ENCODE measurements at regions not wholly inside any gene's neighbourhood (a gene's known extent, or its start where the extent isn't known, plus 50 kb on each side); places are given as distances from the start of the nearest gene placed in this dataset.

GRCh38 chr14:61898568-61898967 lies 136.3 kb downstream of the SNAPC1 start:
- Histone ChIP-seq H2BK120ac (ENCODE audit: low read depth, low read length) (no peak overlapping the region), H4K8ac (ENCODE audit: low read length) (no peak overlapping the region), H2BK12ac (ENCODE audit: low read length in 2 of 2) (no peak overlapping the region), H3K27me3 (ENCODE audit: control insufficient read depth in 1 of 2, insufficient read depth in 1 of 2, low read length in 2 of 2) (peaks cover 5 to 11% of the 10 kb centered on the region in 2 experiments), H3K36me3 (ENCODE audit: control insufficient read depth in 1 of 2, insufficient read depth in 2 of 2, low read depth in 1 of 2, low read length in 2 of 2) (no peaks in the 10 kb centered on the region), H3K14ac (ENCODE audit: low read length in 2 of 2) (no peak overlapping the region), H3K18ac (ENCODE audit: low read depth in 1 of 2, low read length in 2 of 2) (no peak overlapping the region), H2AFZ (ENCODE audit: low read depth, low read length) (no peak overlapping the region), H3K9ac (ENCODE audit: low read length) (no peak overlapping the region), H3K4me2 (ENCODE audit: low read length, poor library complexity, severe bottlenecking) (no peak overlapping the region), H3K4me1 (ENCODE audit: control insufficient read depth, insufficient read depth, low read depth, low read length) (no peaks in the 10 kb centered on the region), H2BK5ac (ENCODE audit: low read depth, low read length, poor library complexity, severe bottlenecking) (no peak overlapping the region), H3K4me3 (ENCODE audit: insufficient read depth in 1 of 2, low read depth in 1 of 2, low read length in 2 of 2) (no peak overlapping the region), H2AK5ac (ENCODE audit: low read length, severe bottlenecking) (no peak overlapping the region), H4K91ac (ENCODE audit: low read length) (no peak overlapping the region), H3K27ac (ENCODE audit: low read length, poor library complexity, severe bottlenecking) (no peak overlapping the region), H3K9me3 (ENCODE audit: control insufficient read depth, low read length) (no peaks in the 10 kb centered on the region), H3K23ac (ENCODE audit: low read length in 2 of 2) (no peak overlapping the region), H3K4ac (ENCODE audit: low read depth in 1 of 2, low read length in 2 of 2) (no peak overlapping the region), H2BK15ac (ENCODE audit: low read depth, poor library complexity, severe bottlenecking) (no peak overlapping the region), H3K79me1 (replicated peaks; ENCODE audit: low read length, poor library complexity, severe bottlenecking) (no peaks in the 10 kb centered on the region)
- no peak for DNase-seq
- WGBS = 64% methylated on average over 6 of the region's 6 CpGs

DNA sequence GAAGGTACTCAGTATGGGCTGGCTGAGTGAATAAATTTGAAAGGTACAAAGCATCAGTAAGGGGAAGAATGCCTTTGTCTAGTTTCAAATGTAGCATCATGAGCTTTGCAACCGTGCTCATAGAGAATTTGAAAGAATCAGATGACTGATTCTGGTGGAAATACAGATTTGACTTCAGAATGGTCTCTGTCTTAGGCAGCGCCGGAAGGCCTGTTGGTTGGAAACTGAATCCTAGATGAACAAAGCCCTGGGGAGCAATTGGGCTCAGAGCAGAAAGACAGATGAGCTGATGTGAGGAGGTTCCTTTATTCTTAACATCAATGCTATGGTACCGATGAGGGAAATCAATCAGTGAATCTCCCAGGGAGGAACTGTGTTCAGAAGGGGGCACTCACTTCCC lies 137.3 kb downstream of the SNAPC1 start:
- Histone ChIP-seq H3K9ac (ENCODE audit: low read length) (no peak overlapping the region), H3K4me3 (ENCODE audit: insufficient read depth in 1 of 2, low read depth in 1 of 2, low read length in 2 of 2) (no peak overlapping the region), H3K23ac (ENCODE audit: low read length in 2 of 2) (no peak overlapping the region), H2BK12ac (ENCODE audit: low read length in 2 of 2) (no peak overlapping the region), H4K8ac (ENCODE audit: low read length) (no peak overlapping the region), H3K27ac (ENCODE audit: low read length, poor library complexity, severe bottlenecking) (no peak overlapping the region), H3K14ac (ENCODE audit: low read length in 2 of 2) (no peak overlapping the region), H3K36me3 (ENCODE audit: control insufficient read depth in 1 of 2, insufficient read depth in 2 of 2, low read depth in 1 of 2, low read length in 2 of 2) (no peaks in the 10 kb centered on the region), H3K4me2 (ENCODE audit: low read length, poor library complexity, severe bottlenecking) (no peak overlapping the region), H2BK5ac (ENCODE audit: low read depth, low read length, poor library complexity, severe bottlenecking) (no peak overlapping the region), H3K4me1 (ENCODE audit: control insufficient read depth, insufficient read depth, low read depth, low read length) (no peaks in the 10 kb centered on the region), H3K18ac (ENCODE audit: low read depth in 1 of 2, low read length in 2 of 2) (no peak overlapping the region), H3K9me3 (ENCODE audit: control insufficient read depth, low read length) (no peaks in the 10 kb centered on the region), H3K27me3 (ENCODE audit: control insufficient read depth in 1 of 2, insufficient read depth in 1 of 2, low read length in 2 of 2) (peaks cover 5 to 11% of the 10 kb centered on the region in 2 experiments), H2BK15ac (ENCODE audit: low read depth, poor library complexity, severe bottlenecking) (no peak overlapping the region), H4K91ac (ENCODE audit: low read length) (no peak overlapping the region), H2AK5ac (ENCODE audit: low read length, severe bottlenecking) (no peak overlapping the region), H3K4ac (ENCODE audit: low read depth in 1 of 2, low read length in 2 of 2) (no peak overlapping the region), H2BK120ac (ENCODE audit: low read depth, low read length) (no peak overlapping the region), H2AFZ (ENCODE audit: low read depth, low read length) (no peak overlapping the region), H3K79me1 (replicated peaks; ENCODE audit: low read length, poor library complexity, severe bottlenecking) (no peaks in the 10 kb centered on the region)
- no peak for DNase-seq
- WGBS = 87% methylated on average over 4 of the region's 4 CpGs

- H3K23ac ChIP-seq (ENCODE audit: low read length in 2 of 2) = no peak overlapping the region
- no peak overlapping the region for H4K91ac ChIP-seq (ENCODE audit: low read length)
- H3K79me1 ChIP-seq (replicated peaks; ENCODE audit: low read length, poor library complexity, severe bottlenecking) = no peaks in the 10 kb centered on the region
- H3K14ac ChIP-seq (ENCODE audit: low read length in 2 of 2) = no peak overlapping the region
- H3K9ac ChIP-seq (ENCODE audit: low read length) = no peak overlapping the region
- no peak overlapping the region for H2BK12ac ChIP-seq (ENCODE audit: low read length in 2 of 2)
- no peaks in the 10 kb centered on the region for H3K4me1 ChIP-seq (ENCODE audit: control insufficient read depth, insufficient read depth, low read depth, low read length)
- no peak overlapping the region for H2BK5ac ChIP-seq (ENCODE audit: low read depth, low read length, poor library complexity, severe bottlenecking)
- no peak overlapping the region for H2AFZ ChIP-seq (ENCODE audit: low read depth, low read length)
- H4K8ac ChIP-seq (ENCODE audit: low read length) = no peak overlapping the region
- DNase-seq = no peak
- H3K4me2 ChIP-seq (ENCODE audit: low read length, poor library complexity, severe bottlenecking) = no peak overlapping the region
- 91% methylated on average over 2 of the region's 2 CpGs for WGBS
- no peak overlapping the region for H2AK5ac ChIP-seq (ENCODE audit: low read length, severe bottlenecking)
- H2BK15ac ChIP-seq (ENCODE audit: low read depth, poor library complexity, severe bottlenecking) = no peak overlapping the region
- no peak overlapping the region for H3K27ac ChIP-seq (ENCODE audit: low read length, poor library complexity, severe bottlenecking)
- no peak overlapping the region for H3K4me3 ChIP-seq (ENCODE audit: insufficient read depth in 1 of 2, low read depth in 1 of 2, low read length in 2 of 2)
- peaks cover 0 to 8% of the 10 kb centered on the region in 2 experiments for H3K27me3 ChIP-seq (ENCODE audit: control insufficient read depth in 1 of 2, insufficient read depth in 1 of 2, low read length in 2 of 2)
- no peaks in the 10 kb centered on the region for H3K9me3 ChIP-seq (ENCODE audit: control insufficient read depth, low read length)
- no peak overlapping the region for H3K18ac ChIP-seq (ENCODE audit: low read depth in 1 of 2, low read length in 2 of 2)
- no peak overlapping the region for H3K4ac ChIP-seq (ENCODE audit: low read depth in 1 of 2, low read length in 2 of 2)
- no peak overlapping the region for H2BK120ac ChIP-seq (ENCODE audit: low read depth, low read length)
- no peaks in the 10 kb centered on the region for H3K36me3 ChIP-seq (ENCODE audit: control insufficient read depth in 1 of 2, insufficient read depth in 2 of 2, low read depth in 1 of 2, low read length in 2 of 2)
Observed at GRCh38 chr14:61904946-61905345, 142.7 kb downstream of the SNAPC1 start.

GRCh38 chr14:61911574-61911973 lies 149.4 kb downstream of the SNAPC1 start:
- WGBS = 51% methylated on average over 3 of the region's 4 CpGs
- no peak overlapping the region for H3K23ac ChIP-seq (ENCODE audit: low read length in 2 of 2)
- no peak overlapping the region for H4K91ac ChIP-seq (ENCODE audit: low read length)
- H2BK12ac ChIP-seq (ENCODE audit: low read length in 2 of 2) = no peak overlapping the region
- H3K27ac ChIP-seq (ENCODE audit: low read length, poor library complexity, severe bottlenecking) = no peak overlapping the region
- no peak overlapping the region for H2AK5ac ChIP-seq (ENCODE audit: low read length, severe bottlenecking)
- no peak overlapping the region for H2BK5ac ChIP-seq (ENCODE audit: low read depth, low read length, poor library complexity, severe bottlenecking)
- no peaks in the 10 kb centered on the region for H3K79me1 ChIP-seq (replicated peaks; ENCODE audit: low read length, poor library complexity, severe bottlenecking)
- H2BK15ac ChIP-seq (ENCODE audit: low read depth, poor library complexity, severe bottlenecking) = no peak overlapping the region
- H3K4me2 ChIP-seq (ENCODE audit: low read length, poor library complexity, severe bottlenecking) = no peak overlapping the region
- DNase-seq = no peak
- H3K9ac ChIP-seq (ENCODE audit: low read length) = no peak overlapping the region
- H3K9me3 ChIP-seq (ENCODE audit: control insufficient read depth, low read length) = no peaks in the 10 kb centered on the region
- no peak overlapping the region for H3K18ac ChIP-seq (ENCODE audit: low read depth in 1 of 2, low read length in 2 of 2)
- H3K4me1 ChIP-seq (ENCODE audit: control insufficient read depth, insufficient read depth, low read depth, low read length) = no peaks in the 10 kb centered on the region
- no peak overlapping the region for H3K4ac ChIP-seq (ENCODE audit: low read depth in 1 of 2, low read length in 2 of 2)
- no peak overlapping the region for H2BK120ac ChIP-seq (ENCODE audit: low read depth, low read length)
- no peak overlapping the region for H2AFZ ChIP-seq (ENCODE audit: low read depth, low read length)
- H3K14ac ChIP-seq (ENCODE audit: low read length in 2 of 2) = no peak overlapping the region
- no peaks in the 10 kb centered on the region for H3K36me3 ChIP-seq (ENCODE audit: control insufficient read depth in 1 of 2, insufficient read depth in 2 of 2, low read depth in 1 of 2, low read length in 2 of 2)
- H3K4me3 ChIP-seq (ENCODE audit: insufficient read depth in 1 of 2, low read depth in 1 of 2, low read length in 2 of 2) = no peak overlapping the region
- peaks cover 0 to 5% of the 10 kb centered on the region in 2 experiments for H3K27me3 ChIP-seq (ENCODE audit: control insufficient read depth in 1 of 2, insufficient read depth in 1 of 2, low read length in 2 of 2)
- H4K8ac ChIP-seq (ENCODE audit: low read length) = no peak overlapping the region

All from mesenchymal stem cell (in vitro differentiated cells and primary cell).